ENCODE measurements at regions not wholly inside any gene's neighbourhood (a gene's known extent, or its start where the extent isn't known, plus 50 kb on each side); places are given as distances from the start of the nearest gene placed in this dataset.

- no peak for TF ChIP-seq CTCF (IDR thresholded peaks at IDR 0.05)
- TF ChIP-seq POLR2A (IDR thresholded peaks at IDR 0.05): no peak
These were observed 309.2 kb downstream of the PDCD6IP start for GRCh38 chr3:34107669-34108068.

All from esophagus squamous epithelium (tissue), 4 donors.